ENCODE measurements at regions not wholly inside any gene's neighbourhood (a gene's known extent, or its start where the extent isn't known, plus 50 kb on each side); places are given as distances from the start of the nearest gene placed in this dataset.

- DNase-seq: peak; percentile 10
Observed at GRCh38 chr4:26141911-26142638, 178.7 kb upstream of the RBPJ start.

- DNase-seq: no peak
Observed at GRCh38 chr4:26144526-26145155, 176.2 kb upstream of the RBPJ start.

- DNase-seq: no peak
Observed at GRCh38 chr4:26145212-26145611, 175.6 kb upstream of the RBPJ start.

- DNase-seq: no peak
Observed at GRCh38 chr4:26148927-26149326, 171.9 kb upstream of the RBPJ start.

- no peak for DNase-seq
Observed at GRCh38 chr4:26150948-26151347, 169.9 kb upstream of the RBPJ start.

- no peak for DNase-seq
Observed at GRCh38 chr4:26151615-26152014, 169.2 kb upstream of the RBPJ start.

GRCh38 chr4:26152056-26152455 lies 168.8 kb upstream of the RBPJ start:
- DNase-seq: no peak

GRCh38 chr4:26157541-26157940 lies 163.3 kb upstream of the RBPJ start:
- DNase-seq: no peak

GRCh38 chr4:26160591-26160990 lies 160.2 kb upstream of the RBPJ start:
- DNase-seq: no peak

- no peak for DNase-seq
Observed at GRCh38 chr4:26161030-26161824, 159.6 kb upstream of the RBPJ start.

GRCh38 chr4:26162101-26162500 lies 158.7 kb upstream of the RBPJ start:
- DNase-seq: no peak

- no peak for DNase-seq
Observed at GRCh38 chr4:26163425-26164362, 157.1 kb upstream of the RBPJ start.

GRCh38 chr4:26171501-26171900 lies 149.3 kb upstream of the RBPJ start:
- DNase-seq: no peak

GRCh38 chr4:26171941-26172340 lies 148.9 kb upstream of the RBPJ start:
- no peak for DNase-seq

GRCh38 chr4:26173619-26174018 lies 147.2 kb upstream of the RBPJ start:
- DNase-seq: no peak

GRCh38 chr4:26174027-26174426 lies 146.8 kb upstream of the RBPJ start:
- no peak for DNase-seq

- DNase-seq: peak; percentile 16
Observed at GRCh38 chr4:26175006-26175786, 145.6 kb upstream of the RBPJ start.

- DNase-seq: no peak
Observed at GRCh38 chr4:26175905-26176470, 144.8 kb upstream of the RBPJ start.

- DNase-seq: no peak
Observed at GRCh38 chr4:26176598-26177149, 144.1 kb upstream of the RBPJ start.

GRCh38 chr4:26178854-26179253 lies 142.0 kb upstream of the RBPJ start:
- no peak for DNase-seq

- DNase-seq: no peak
Observed at GRCh38 chr4:26179316-26179760, 141.5 kb upstream of the RBPJ start.

Measured in CD4-positive, alpha-beta T cell treated with Interferon gamma for 1 hour (primary cell).